ENCODE measurements at regions not wholly inside any gene's neighbourhood (a gene's known extent, or its start where the extent isn't known, plus 50 kb on each side); places are given as distances from the start of the nearest gene placed in this dataset.
"Not testable (repeated sequence)": the region's sequence is repeated elsewhere in the genome, so short reads cannot be mapped to it uniquely, and the experiment has no call there.

DNA sequence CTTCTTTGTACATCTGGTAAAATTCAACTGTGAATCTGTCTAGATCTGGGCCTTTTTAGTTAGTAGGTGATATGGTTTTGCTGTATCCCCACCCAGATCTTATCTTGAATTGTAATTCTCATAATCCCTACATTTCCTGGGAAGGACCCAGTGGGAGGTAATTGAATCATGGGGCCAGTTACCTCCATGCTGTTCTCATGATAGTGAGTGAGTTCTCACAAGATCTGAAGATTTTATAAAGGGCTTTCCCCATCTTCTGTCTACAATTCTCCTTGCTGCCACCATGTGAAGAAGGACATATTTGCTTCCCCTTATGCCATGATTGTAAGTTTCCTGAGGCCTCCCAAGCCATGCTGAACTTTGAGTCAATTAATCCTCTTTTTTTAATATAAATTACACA, 410.4 kb upstream of the EPHA7 start:
- H3K4me3 ChIP-seq (ENCODE audit: low read depth, low read length); DNase-seq (ENCODE audit: low read depth): not testable (repeated sequence)

DNA sequence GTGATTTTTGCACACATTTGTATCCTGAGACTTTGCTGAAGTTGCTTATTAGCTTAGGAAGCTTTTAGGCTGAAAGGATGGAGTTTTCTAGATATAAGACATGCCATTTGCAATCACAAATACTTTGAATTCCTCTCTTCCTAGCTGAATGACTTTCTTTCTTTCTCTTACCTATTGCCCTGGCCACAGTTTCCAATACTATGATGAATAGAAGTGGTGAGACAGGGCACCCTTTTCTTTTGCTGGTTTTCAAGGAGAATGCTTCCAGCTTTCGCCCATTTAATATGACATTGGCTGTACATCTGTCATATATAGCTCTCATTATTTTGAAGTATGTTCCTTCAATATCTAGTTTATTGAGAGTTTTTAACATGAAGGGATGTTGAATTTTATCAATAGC, 409.6 kb upstream of the EPHA7 start:
- H3K4me3 ChIP-seq (ENCODE audit: low read depth, low read length), result no peak overlapping the region
- no peak for TF ChIP-seq CTCF (IDR thresholded peaks at IDR 0.05; ENCODE audit: low read depth, low read length, missing control alignments)
- no peak for DNase-seq (ENCODE audit: low read depth)

GRCh38 chr6:93828553-93828952, 409.2 kb upstream of the EPHA7 start:
- H3K4me3 ChIP-seq (ENCODE audit: low read depth, low read length), result no peak overlapping the region
- no peak for TF ChIP-seq CTCF (IDR thresholded peaks at IDR 0.05; ENCODE audit: low read depth, low read length, missing control alignments)
- DNase-seq (ENCODE audit: low read depth), result no peak

DNA sequence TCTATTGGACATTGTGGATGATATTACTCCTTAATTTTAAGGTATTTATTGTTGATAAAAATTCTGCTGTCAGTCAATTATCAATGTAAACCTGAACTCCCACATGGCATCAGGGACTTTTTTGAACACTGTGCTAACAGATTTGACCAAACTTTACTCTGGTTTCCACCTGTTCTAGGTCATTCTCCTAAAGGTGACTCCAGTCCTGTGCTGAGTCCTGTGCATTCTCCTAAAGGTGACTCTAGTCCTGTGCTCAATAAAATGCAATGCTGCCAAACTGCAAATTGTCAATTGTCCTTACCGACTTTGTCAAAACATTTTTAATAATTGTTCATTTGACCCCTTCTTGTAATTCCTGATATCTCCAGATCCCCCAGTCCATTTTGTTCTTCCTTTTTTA, 408.4 kb upstream of the EPHA7 start:
- TF ChIP-seq CTCF (IDR thresholded peaks at IDR 0.05; ENCODE audit: low read depth, low read length, missing control alignments), result no peak
- DNase-seq (ENCODE audit: low read depth), result no peak
- H3K4me3 ChIP-seq (ENCODE audit: low read depth, low read length), result no peak overlapping the region

GRCh38 chr6:93825950-93826349, 406.6 kb upstream of the EPHA7 start:
- TF ChIP-seq CTCF (IDR thresholded peaks at IDR 0.05; ENCODE audit: low read depth, low read length, missing control alignments), result no peak
- H3K4me3 ChIP-seq (ENCODE audit: low read depth, low read length), result no peak overlapping the region

GRCh38 chr6:93823489-93823888, 404.1 kb upstream of the EPHA7 start:
- DNase-seq (ENCODE audit: low read depth), result no peak
- TF ChIP-seq CTCF (IDR thresholded peaks at IDR 0.05; ENCODE audit: low read depth, low read length, missing control alignments), result no peak
- H3K4me3 ChIP-seq (ENCODE audit: low read depth, low read length), result no peak overlapping the region

More at GRCh38 chr6:93825950-93826349, 406.6 kb upstream of the EPHA7 start:
- DNase-seq (ENCODE audit: low read depth), result no peak

GRCh38 chr6:93822434-93823265, 403.3 kb upstream of the EPHA7 start:
- no peak for TF ChIP-seq CTCF (IDR thresholded peaks at IDR 0.05; ENCODE audit: low read depth, low read length, missing control alignments)
- no peak for DNase-seq (ENCODE audit: low read depth)

More at GRCh38 chr6:93822434-93823265, 403.3 kb upstream of the EPHA7 start:
- no peak overlapping the region for H3K4me3 ChIP-seq (ENCODE audit: low read depth, low read length)

All from GM12864 (cell line).